SIG-M5 treated with dmso at 0.1 percent for 504 hours (cell line): ENCODE measurements at regions not wholly inside any gene's neighbourhood (a gene's known extent, or its start where the extent isn't known, plus 50 kb on each side); places are given as distances from the start of the nearest gene placed in this dataset.
A peak's percentile ranks its signal among the peaks of the same experiment; 100 is the strongest.

Experiments used
- DNase-seq: peaks from one replicate; lab custom pipeline; 2025; ENCODE audit not compliant: unreplicated experiment; lab: John Stamatoyannopoulos, UW

GRCh38 chrX:68897118-68897945 lies 68.5 kb downstream of the EFNB1 start:
- DNase-seq: no peak

- no peak for DNase-seq
These were observed 67.8 kb downstream of the EFNB1 start for GRCh38 chrX:68896581-68896980.

GRCh38 chrX:68895778-68896177 lies 67.0 kb downstream of the EFNB1 start:
- no peak for DNase-seq

- no peak for DNase-seq
These were observed 66.5 kb downstream of the EFNB1 start for GRCh38 chrX:68895341-68895755.

GRCh38 chrX:68894513-68895340 lies 65.9 kb downstream of the EFNB1 start:
- peak; percentile 37 for DNase-seq

GRCh38 chrX:68894142-68894512 lies 65.3 kb downstream of the EFNB1 start:
- DNase-seq: no peak

GRCh38 chrX:68892651-68893050 lies 63.8 kb downstream of the EFNB1 start:
- no peak for DNase-seq

- no peak for DNase-seq
These were observed 63.3 kb downstream of the EFNB1 start for GRCh38 chrX:68892134-68892533.
